Immature natural killer cell (primary cell): ENCODE measurements at regions not wholly inside any gene's neighbourhood (a gene's known extent, or its start where the extent isn't known, plus 50 kb on each side); places are given as distances from the start of the nearest gene placed in this dataset.
"Not testable (repeated sequence)": the region's sequence is repeated elsewhere in the genome, so short reads cannot be mapped to it uniquely, and the experiment has no call there.

Experiments used
- DNase-seq, 3 donors: peaks; one replicate each; pipeline ENCODE4 v3.0.0; 2022; ENCODE audit warnings: mixed read lengths in 1 of 3
- H3K27ac Mint-ChIP-seq, 6 donors: one replicate each; pipeline ENCODE4 v1.8.0; 2020; ENCODE audit warnings: mixed read lengths in 6 of 6, mild to moderate bottlenecking in 5 of 6, inconsistent platforms in 4 of 6, moderate library complexity in 3 of 6
- H3K27me3 Mint-ChIP-seq, 3 donors: one replicate each; pipeline ENCODE4 v1.8.0; 2020 to 2021; ENCODE audit warnings: low read depth in 3 of 3, mild to moderate bottlenecking in 3 of 3, mixed read lengths in 3 of 3, moderate library complexity in 3 of 3, inconsistent platforms in 1 of 3
- H3K36me3 Mint-ChIP-seq, 3 donors: one replicate each; pipeline ENCODE4 v1.8.0; 2020; ENCODE audit warnings: mixed read lengths in 3 of 3, inconsistent platforms in 2 of 3, mild to moderate bottlenecking in 2 of 3
- H3K4me1 Mint-ChIP-seq, 2 donors: one replicate each; pipeline ENCODE4 v1.8.0; 2020; ENCODE audit warnings: inconsistent platforms in 2 of 2, mild to moderate bottlenecking in 2 of 2, mixed read lengths in 2 of 2, moderate library complexity in 1 of 2
- H3K4me3 Mint-ChIP-seq, 5 donors: one replicate each; pipeline ENCODE4 v1.8.0; 2020; ENCODE audit warnings: mild to moderate bottlenecking in 5 of 5, mixed read lengths in 5 of 5, inconsistent platforms in 3 of 5, moderate library complexity in 3 of 5
- H3K9me3 Mint-ChIP-seq, 6 donors: one replicate each; pipeline ENCODE4 v1.8.0; 2020; ENCODE audit warnings: mild to moderate bottlenecking in 6 of 6, mixed read lengths in 6 of 6, inconsistent platforms in 4 of 6, moderate library complexity in 3 of 6

DNA sequence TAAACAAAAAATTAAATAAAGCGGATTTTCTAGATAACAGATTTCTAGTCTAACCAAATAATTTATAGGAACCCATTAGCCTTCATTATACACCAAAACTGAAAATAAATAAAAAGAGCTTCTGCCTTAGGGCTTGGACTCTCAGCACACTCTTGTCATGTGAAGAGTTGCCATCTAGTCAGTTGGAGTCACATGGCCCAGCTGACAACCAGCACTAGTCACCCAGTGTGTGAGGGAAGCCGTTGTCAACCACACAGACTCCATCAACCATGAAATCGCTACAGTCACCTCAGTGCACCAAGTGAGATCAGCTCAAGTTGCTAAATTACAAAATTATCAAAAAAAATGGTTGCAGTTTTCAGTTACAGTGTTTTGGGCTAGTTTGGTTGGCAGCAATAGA is 470.0 kb downstream of the GASK1B start:
- H3K27ac Mint-ChIP-seq = no peak overlapping the region
- no peak for DNase-seq
- no peak overlapping the region for H3K4me3 Mint-ChIP-seq
- H3K27me3 Mint-ChIP-seq = no peaks in the 10 kb centered on the region
- peaks cover 0 to 32% (median 7%) of the 10 kb centered on the region in 6 donors for H3K9me3 Mint-ChIP-seq
- no peaks in the 10 kb centered on the region for H3K36me3 Mint-ChIP-seq
- H3K4me1 Mint-ChIP-seq = no peaks in the 10 kb centered on the region

DNA sequence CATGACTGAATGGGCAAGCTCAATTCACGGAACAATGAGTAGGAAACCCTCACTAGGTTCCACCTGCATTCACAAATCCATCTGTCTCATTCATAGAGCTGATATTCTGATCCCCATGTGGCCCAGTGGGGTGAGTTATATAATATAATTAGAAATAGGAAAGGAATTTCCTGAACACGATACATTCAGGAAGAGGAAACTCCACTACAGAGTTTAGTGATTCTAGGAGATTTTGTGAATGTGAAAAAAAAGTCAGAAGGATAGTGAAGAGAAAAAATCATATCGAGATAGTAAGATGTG is 471.2 kb downstream of the GASK1B start:
- Mint-ChIP-seq H3K27ac (no peak overlapping the region), H3K9me3 (peaks cover 0 to 32% (median 6%) of the 10 kb centered on the region in 6 donors), H3K27me3 (no peaks in the 10 kb centered on the region), H3K4me1 (no peaks in the 10 kb centered on the region), H3K4me3 (no peak overlapping the region), H3K36me3 (no peaks in the 10 kb centered on the region)
- no peak for DNase-seq

DNA sequence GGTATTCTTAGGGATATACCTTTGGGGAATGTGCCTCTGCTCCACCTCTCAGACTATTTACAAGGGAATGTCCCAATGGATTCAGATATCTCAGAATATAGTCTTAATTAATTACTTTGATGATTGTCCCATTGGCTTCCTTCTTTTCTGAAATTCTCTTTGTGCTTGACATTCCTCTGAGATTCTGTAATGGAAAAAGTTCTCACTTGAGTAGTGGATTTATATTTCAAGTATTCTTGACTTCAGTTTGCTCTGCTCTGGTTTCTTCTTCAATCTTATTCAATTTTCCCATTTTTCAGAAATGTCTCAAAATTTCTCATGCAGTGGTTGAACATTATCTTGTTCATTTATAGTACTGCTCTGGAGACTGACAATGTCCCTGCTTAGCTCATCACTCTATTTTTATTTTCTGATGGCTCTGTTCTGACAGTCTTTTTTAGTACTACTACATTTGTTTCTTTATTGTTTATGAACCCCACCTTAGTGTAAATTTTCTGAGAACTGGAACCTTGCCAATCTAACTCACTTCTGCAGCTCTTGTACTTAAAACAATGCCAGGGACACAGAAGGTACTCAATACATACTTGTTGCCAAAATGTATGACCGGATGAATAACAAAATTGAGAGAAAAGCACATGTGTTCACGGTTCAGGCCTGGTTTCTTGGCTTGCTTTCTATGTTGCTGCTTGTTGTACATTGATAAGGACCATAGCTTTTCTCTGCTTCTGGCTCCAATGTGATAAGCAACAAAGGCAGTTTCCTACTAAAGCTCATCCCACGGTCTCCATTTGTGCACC is 471.7 kb downstream of the GASK1B start:
- Mint-ChIP-seq H3K27me3 (no peaks in the 10 kb centered on the region), H3K4me1 (no peaks in the 10 kb centered on the region), H3K36me3 (no peaks in the 10 kb centered on the region), H3K27ac (no peak overlapping the region), H3K4me3 (no peak overlapping the region), H3K9me3 (peaks cover 0 to 32% (median 6%) of the 10 kb centered on the region in 6 donors)
- no peak for DNase-seq

DNA sequence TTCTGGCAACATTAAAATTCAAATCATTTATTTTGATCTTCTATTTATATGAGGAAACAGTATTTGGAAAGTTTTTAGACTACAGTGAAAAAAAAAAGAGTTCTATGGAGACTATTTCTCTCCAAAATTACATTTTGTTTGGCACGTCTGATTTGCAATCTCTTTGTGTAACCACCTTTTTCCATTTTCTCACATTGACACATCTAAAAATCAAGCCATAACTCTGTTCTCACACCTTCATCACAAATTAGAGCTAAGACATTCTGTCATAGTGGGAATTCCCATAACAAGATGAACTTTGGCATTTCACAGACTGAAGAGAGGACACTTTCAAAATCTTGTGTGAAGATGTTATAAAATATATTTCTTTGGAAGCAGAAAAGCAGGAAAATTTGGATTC is 468.9 kb downstream of the GRIA2 start:
- DNase-seq = no peak
- H3K27me3 Mint-ChIP-seq = no peaks in the 10 kb centered on the region
- H3K27ac Mint-ChIP-seq = no peak overlapping the region
- H3K36me3 Mint-ChIP-seq = no peaks in the 10 kb centered on the region
- peaks cover 4 to 41% (median 6%) of the 10 kb centered on the region in 6 donors for H3K9me3 Mint-ChIP-seq
- no peak overlapping the region for H3K4me3 Mint-ChIP-seq
- no peaks in the 10 kb centered on the region for H3K4me1 Mint-ChIP-seq

DNA sequence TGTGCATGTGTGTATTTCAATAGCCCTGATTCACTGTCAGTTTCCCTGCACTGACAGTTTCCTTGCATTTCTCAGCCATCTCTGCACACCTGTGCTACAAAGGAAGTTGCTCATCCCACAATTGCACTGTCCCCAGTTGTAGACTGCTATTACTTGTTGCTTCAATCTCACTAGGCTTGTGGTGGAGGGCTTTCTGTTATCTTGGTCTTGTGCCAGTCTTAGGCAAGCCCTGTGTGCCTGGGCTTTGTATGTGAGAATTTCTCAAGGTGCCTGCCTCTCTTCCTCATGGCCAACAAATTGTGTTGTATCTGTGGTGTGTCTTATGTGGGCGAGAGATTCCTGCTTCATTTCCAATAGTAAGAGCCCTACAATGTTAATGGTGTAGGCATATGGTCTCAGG is 467.4 kb downstream of the GRIA2 start:
- H3K27me3 Mint-ChIP-seq = no peaks in the 10 kb centered on the region
- H3K4me1 Mint-ChIP-seq = no peaks in the 10 kb centered on the region
- H3K27ac Mint-ChIP-seq = no peak overlapping the region
- H3K36me3 Mint-ChIP-seq = no peaks in the 10 kb centered on the region
- H3K9me3 Mint-ChIP-seq = peaks cover 2 to 54% (median 8%) of the 10 kb centered on the region in 6 donors
- no peak overlapping the region for H3K4me3 Mint-ChIP-seq
- DNase-seq = no peak

DNA sequence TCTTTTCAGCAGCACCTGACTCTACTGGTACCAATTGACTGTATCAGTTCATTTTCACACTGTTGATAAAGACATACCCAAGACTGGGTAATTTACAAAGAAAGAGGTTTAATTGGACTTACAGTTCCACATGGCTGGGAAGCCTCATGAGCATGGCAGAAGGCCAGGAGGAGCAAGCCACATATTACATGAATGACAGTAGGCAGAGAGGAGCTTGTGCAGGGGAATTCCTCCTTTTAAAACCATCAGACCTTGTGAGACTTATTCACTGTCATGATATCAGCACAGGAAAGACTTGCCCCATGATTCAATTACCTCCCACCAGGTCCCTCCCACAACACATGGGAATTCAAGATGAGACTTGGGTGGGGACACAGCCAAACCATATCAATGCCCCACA is 458.8 kb downstream of the GRIA2 start:
- H3K9me3 Mint-ChIP-seq = peaks cover 6 to 46% (median 29%) of the 10 kb centered on the region in 6 donors
- not testable (repeated sequence) for DNase-seq, H3K4me1 Mint-ChIP-seq, H3K27ac Mint-ChIP-seq, H3K27me3 Mint-ChIP-seq, H3K4me3 Mint-ChIP-seq, H3K36me3 Mint-ChIP-seq

DNA sequence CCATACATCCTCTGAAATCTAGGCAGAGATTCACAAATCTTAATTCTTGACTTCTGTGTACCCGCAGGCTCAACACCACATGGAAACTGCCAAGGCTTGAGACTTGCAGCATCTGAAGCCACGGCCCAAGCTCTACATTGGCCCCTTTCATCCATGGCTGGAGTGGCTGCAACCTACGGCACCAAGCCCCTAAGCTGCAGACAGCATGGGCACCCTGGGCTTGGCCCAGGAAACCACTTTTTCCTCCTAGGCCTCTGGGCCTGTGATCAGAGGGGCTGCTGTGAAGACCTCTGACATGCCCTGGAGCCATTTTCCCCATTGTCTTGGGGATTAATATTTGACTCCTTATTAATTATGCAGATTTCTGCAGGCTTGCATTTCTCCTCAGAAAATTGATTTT is 457.9 kb downstream of the GRIA2 start:
- peaks cover 6 to 39% (median 26%) of the 10 kb centered on the region in 6 donors for H3K9me3 Mint-ChIP-seq
- DNase-seq = no peak
- H3K27ac Mint-ChIP-seq = no peak overlapping the region
- H3K4me1 Mint-ChIP-seq = no peaks in the 10 kb centered on the region
- H3K4me3 Mint-ChIP-seq = no peak overlapping the region
- peaks cover 0 to 1% (median 1%) of the 10 kb centered on the region in 3 donors for H3K27me3 Mint-ChIP-seq
- peaks cover 0 to 3% (median 0%) of the 10 kb centered on the region in 3 donors for H3K36me3 Mint-ChIP-seq

DNA sequence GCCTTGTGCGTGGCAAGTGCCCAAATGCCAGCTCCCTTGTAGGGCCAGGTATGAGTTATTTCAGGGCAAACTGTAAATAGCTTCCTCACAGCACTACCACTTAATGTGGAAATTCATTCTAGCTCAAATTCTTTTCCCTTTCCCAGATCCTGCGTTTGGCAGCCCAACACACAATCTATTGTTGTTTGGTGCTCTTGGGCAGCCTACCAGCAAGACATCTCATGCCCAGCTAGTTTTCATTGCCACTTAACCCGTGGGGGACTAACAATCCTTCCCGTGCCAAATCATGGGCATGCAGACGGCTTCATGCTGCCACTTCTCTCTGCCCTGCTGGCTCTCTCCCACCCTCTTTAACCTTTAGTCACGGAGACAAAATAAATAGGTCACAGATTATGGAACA is 454.2 kb downstream of the GRIA2 start:
- no peak for DNase-seq

DNA sequence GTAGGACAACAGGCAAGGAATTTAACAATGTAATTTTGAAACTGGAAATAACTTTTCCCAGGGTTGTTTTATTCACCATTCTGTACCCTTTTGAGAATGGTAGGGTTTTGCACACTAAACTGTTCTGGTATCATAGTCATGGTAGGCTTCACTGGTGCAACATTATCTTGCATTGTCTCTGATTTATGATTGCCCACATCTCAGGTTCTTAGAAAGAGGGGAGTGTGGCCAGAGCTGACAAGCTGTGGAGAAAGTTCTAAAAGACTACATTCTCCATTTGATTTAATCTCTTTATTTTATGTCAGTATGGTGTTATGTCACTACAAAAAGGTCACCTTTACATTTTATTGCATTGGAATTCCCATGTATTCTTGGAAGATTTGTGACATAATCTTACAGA is 447.3 kb downstream of the GRIA2 start:
- no peak for DNase-seq
- Mint-ChIP-seq H3K36me3 (no peaks in the 10 kb centered on the region), H3K9me3 (peaks cover 3 to 38% (median 15%) of the 10 kb centered on the region in 6 donors), H3K27ac (no peak overlapping the region), H3K4me3 (no peak overlapping the region), H3K27me3 (peaks cover 0 to 2% (median 0%) of the 10 kb centered on the region in 3 donors), H3K4me1 (no peaks in the 10 kb centered on the region)

More for the DNA sequence above, 454.2 kb downstream of the GRIA2 start:
- H3K4me1 Mint-ChIP-seq = no peaks in the 10 kb centered on the region
- no peak overlapping the region for H3K27ac Mint-ChIP-seq
- H3K27me3 Mint-ChIP-seq = peaks cover 0 to 3% (median 1%) of the 10 kb centered on the region in 3 donors
- H3K36me3 Mint-ChIP-seq = peaks cover 0 to 3% (median 0%) of the 10 kb centered on the region in 3 donors
- H3K4me3 Mint-ChIP-seq = no peak overlapping the region
- H3K9me3 Mint-ChIP-seq = peaks cover 8 to 42% (median 25%) of the 10 kb centered on the region in 6 donors

DNA sequence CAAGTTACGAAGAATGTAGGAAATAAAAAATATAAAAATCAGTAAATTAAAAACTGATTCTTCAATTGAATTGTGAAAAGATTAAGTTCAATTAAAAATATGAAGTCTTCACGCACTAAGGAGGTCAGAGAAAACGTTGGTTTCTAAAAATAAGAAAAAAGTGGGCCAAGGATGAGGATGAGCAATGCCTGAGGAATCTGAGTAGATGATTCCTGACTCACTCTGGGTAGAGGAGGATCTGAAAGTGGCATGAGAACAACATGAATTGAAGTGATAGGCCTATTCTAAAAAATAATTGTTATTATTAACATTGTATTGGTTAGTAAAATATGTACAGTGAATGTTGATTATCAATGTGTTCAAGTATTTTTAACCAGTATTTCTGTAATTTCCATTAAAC is 444.2 kb downstream of the GRIA2 start:
- H3K27ac Mint-ChIP-seq = no peak overlapping the region
- H3K9me3 Mint-ChIP-seq = peaks cover 5 to 32% (median 10%) of the 10 kb centered on the region in 6 donors
- no peaks in the 10 kb centered on the region for H3K36me3 Mint-ChIP-seq
- DNase-seq = no peak
- H3K4me3 Mint-ChIP-seq = no peak overlapping the region
- H3K4me1 Mint-ChIP-seq = no peaks in the 10 kb centered on the region
- no peaks in the 10 kb centered on the region for H3K27me3 Mint-ChIP-seq

DNA sequence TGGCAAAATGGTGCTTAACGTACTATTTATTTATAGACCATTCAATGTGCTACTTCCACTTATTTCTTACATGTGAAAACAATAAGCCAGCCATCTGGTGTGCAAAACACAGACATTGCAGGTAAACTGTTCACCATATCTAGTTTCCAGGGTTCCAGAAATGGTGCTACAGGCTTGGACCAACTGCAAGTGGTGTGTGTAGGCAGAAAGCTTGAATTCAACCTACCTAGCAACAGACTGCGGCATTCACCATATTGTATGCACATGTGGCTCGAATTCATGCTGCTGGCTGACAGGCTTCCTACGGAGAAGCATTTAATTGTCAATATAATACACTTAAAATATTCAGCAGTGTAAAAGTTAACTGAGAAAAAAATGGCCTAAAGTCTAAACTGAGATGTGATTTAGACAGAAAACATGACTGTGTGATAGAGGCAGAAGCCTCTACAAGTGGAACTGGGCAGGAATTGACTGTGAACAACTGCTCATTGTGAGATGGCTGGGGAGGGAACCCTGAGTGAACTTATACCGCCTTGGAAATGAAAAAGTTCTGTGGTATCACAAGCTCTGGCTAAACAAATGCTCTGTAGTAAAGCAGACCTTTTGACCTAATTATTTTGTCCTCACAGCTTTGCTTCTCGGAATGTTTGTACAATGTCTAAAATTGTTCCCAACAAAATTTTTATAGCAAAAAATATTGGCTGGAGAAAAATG is 434.7 kb downstream of the GRIA2 start:
- H3K4me3 Mint-ChIP-seq = no peak overlapping the region

DNA sequence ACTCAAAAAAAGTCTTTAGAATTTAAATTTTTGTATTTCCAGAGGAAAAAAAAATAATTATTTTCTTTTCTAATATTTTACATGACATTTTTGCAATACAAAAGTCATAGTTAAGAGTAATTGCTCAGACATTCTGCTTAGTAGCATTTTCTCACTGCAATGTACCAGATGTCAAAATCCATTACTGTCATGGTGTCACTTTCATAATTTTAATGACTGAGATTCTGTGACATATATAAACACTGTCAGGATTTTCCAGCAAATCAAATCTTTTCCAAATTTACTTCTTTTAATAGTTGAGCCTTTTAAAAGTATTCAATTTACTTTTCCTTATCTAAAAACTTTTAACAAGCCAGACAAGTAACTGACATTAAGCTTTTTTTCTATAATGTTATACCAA is 422.7 kb downstream of the GRIA2 start:
- Mint-ChIP-seq H3K9me3 (peaks cover 5 to 27% (median 10%) of the 10 kb centered on the region in 6 donors), H3K27me3 (no peaks in the 10 kb centered on the region), H3K4me1 (no peaks in the 10 kb centered on the region), H3K36me3 (no peaks in the 10 kb centered on the region), H3K4me3 (no peak overlapping the region), H3K27ac (no peak overlapping the region)
- DNase-seq = no peak

More for the DNA sequence above, 434.7 kb downstream of the GRIA2 start:
- no peak for DNase-seq
- Mint-ChIP-seq H3K9me3 (peaks cover 2 to 24% (median 7%) of the 10 kb centered on the region in 6 donors), H3K27me3 (no peaks in the 10 kb centered on the region), H3K27ac (no peak overlapping the region), H3K36me3 (no peaks in the 10 kb centered on the region), H3K4me1 (no peaks in the 10 kb centered on the region)

DNA sequence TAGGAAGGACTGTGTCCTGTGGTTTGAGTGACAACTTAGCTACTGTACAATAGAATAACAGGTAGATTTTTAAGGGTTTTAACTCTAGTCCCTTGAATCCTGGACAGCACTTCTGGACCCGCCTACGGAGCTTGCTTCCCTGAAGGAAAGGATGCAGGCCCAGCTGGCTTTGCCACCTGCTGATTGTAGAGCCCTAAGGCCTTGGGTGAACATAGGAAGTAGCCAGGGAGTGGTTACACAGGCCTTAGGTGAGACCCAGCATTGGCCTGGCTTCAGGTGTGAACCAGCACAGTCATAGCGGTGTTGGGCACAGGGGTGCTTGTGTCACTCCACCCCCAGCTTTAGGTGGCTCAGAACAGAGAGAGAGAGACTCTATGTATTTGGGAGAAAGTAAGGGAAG is 413.5 kb downstream of the GRIA2 start:
- Mint-ChIP-seq H3K4me1 (no peaks in the 10 kb centered on the region), H3K9me3 (peaks cover 5 to 33% (median 18%) of the 10 kb centered on the region in 6 donors), H3K4me3 (no peak overlapping the region), H3K27ac (no peak overlapping the region), H3K36me3 (peaks cover 0 to 6% (median 0%) of the 10 kb centered on the region in 3 donors), H3K27me3 (no peaks in the 10 kb centered on the region)
- DNase-seq = no peak

DNA sequence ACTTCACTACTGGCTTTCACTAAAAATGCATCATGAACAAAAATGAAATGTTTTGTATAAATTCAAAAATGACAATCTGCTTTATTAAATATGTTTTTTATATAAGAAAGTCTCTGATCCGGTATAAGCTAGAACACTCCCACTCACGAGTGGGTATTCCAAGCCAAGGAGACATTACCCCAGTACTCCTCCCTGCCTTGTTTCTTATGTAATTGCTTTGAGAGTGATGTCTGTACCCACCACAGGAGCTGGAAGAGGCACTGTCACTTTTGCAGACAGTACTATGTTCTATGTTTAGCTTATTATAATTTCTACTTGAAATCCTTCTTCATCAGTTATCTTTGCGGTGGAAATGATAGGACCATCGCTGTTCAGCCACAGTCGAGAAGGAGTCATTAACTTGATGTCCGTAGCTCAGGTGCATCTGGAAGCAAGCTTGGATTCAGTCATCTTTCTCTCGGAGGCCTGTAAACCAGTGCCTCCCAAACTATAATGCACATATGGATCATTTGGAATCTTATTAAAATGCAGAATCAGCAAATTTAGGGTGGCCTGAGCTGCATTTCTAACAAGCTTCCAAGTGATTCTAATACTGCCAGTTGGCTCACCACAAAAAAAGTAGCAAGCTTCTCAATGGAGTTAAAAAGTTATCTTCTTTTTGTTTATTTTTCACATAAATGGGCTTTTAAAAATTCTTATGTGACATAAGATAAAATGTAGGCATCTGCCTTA is 396.4 kb downstream of the GRIA2 start:
- DNase-seq = no peak
- H3K4me1 Mint-ChIP-seq = no peaks in the 10 kb centered on the region
- no peaks in the 10 kb centered on the region for H3K36me3 Mint-ChIP-seq
- H3K27ac Mint-ChIP-seq = no peak overlapping the region
- no peak overlapping the region for H3K4me3 Mint-ChIP-seq
- peaks cover 6 to 23% (median 10%) of the 10 kb centered on the region in 6 donors for H3K9me3 Mint-ChIP-seq
- peaks cover 0 to 2% (median 0%) of the 10 kb centered on the region in 3 donors for H3K27me3 Mint-ChIP-seq
